GM23338 (cell line): ENCODE measurements at regions not wholly inside any gene's neighbourhood (a gene's known extent, or its start where the extent isn't known, plus 50 kb on each side); places are given as distances from the start of the nearest gene placed in this dataset.

Source experiments
- ATAC-seq: fragments of 200-7000 bp; cut with Tn5 transposase; 3 replicates; pipeline ENCODE4 v1.9.1; 2020
- DNase-seq: peaks from one replicate; pipeline ENCODE4 v3.0.0-alpha.2; 2015; ENCODE audit warnings: low spot score
- H2AFZ ChIP-seq: fragments of 200-600 bp; sonication (generic); 2 replicates; pipeline ENCODE4 v1.8.0; 2016; ENCODE audit warnings: antibody characterized with exemption, mild to moderate bottlenecking, moderate library complexity
- H3F3A ChIP-seq: fragments of 200-600 bp; sonication (generic); replicated peaks from 2 replicates; pipeline ENCODE4 v1.8.0; 2017; ENCODE audit warnings: antibody characterized with exemption, mixed run types, low read depth
- H3K27ac ChIP-seq: fragments of 200-600 bp; sonication (generic); 2 replicates; pipeline ENCODE4 v1.6.1; 2016; ENCODE audit warnings: low read depth
- H3K27me3 ChIP-seq: fragments of 200-600 bp; sonication (generic); 2 replicates; pipeline ENCODE4 v1.8.0; 2016; ENCODE audit warnings: mild to moderate bottlenecking, mixed run types, moderate library complexity; ENCODE audit not compliant: insufficient read depth
- H3K36me3 ChIP-seq: fragments of 200-600 bp; sonication (generic); 2 replicates; pipeline ENCODE4 v1.8.0; 2016; ENCODE audit warnings: mild to moderate bottlenecking; ENCODE audit not compliant: insufficient read depth
- H3K4me1 ChIP-seq: fragments of 200-600 bp; sonication (generic); 2 replicates; pipeline ENCODE4 v1.8.0; 2016; ENCODE audit warnings: mild to moderate bottlenecking, moderate library complexity; ENCODE audit not compliant: insufficient read depth
- H3K4me2 ChIP-seq: fragments of 200-600 bp; sonication (generic); 2 replicates; pipeline ENCODE4 v1.7.1; 2017; ENCODE audit warnings: mixed run types
- H3K4me3 ChIP-seq: fragments of 200-600 bp; sonication (generic); 2 replicates; pipeline ENCODE4 v1.6.1; 2016; ENCODE audit warnings: mixed run types
- H3K79me2 ChIP-seq: fragments of 200-600 bp; sonication (generic); replicated peaks from 2 replicates; pipeline ENCODE4 v1.8.0; 2017; ENCODE audit warnings: mild to moderate bottlenecking; ENCODE audit not compliant: insufficient read depth
- H3K9me2 ChIP-seq: fragments of 200-600 bp; sonication (generic); 2 replicates; pipeline ENCODE4 v1.8.0; 2017; ENCODE audit not compliant: insufficient read depth
- H4K20me1 ChIP-seq: fragments of 200-600 bp; sonication (generic); replicated peaks from 2 replicates; pipeline ENCODE4 v1.8.0; 2017; ENCODE audit warnings: mild to moderate bottlenecking; ENCODE audit not compliant: insufficient read depth
- H3K27ac Mint-ChIP-seq: 2 replicates; pipeline ENCODE4 v1.8.0; 2020; ENCODE audit warnings: inconsistent platforms, mild to moderate bottlenecking, moderate library complexity, mixed read lengths
- H3K27me3 Mint-ChIP-seq: 3 replicates; pipeline ENCODE4 v1.8.0; 2022; ENCODE audit warnings: low read depth, mild to moderate bottlenecking, moderate library complexity, mixed read lengths, inconsistent platforms; ENCODE audit not compliant: insufficient read depth, poor library complexity
- H3K36me3 Mint-ChIP-seq: 3 replicates; pipeline ENCODE4 v1.8.0; 2021; ENCODE audit warnings: low read depth, mild to moderate bottlenecking, inconsistent platforms, moderate library complexity, mixed read lengths
- H3K4me1 Mint-ChIP-seq: 3 replicates; pipeline ENCODE4 v1.8.0; 2020; ENCODE audit warnings: mild to moderate bottlenecking, inconsistent platforms, mixed read lengths
- H3K4me3 Mint-ChIP-seq: 3 replicates; pipeline ENCODE4 v1.8.0; 2021; ENCODE audit warnings: moderate library complexity, mild to moderate bottlenecking, inconsistent platforms, mixed read lengths
- H3K9me3 Mint-ChIP-seq: 3 replicates; pipeline ENCODE4 v1.8.0; 2020; ENCODE audit warnings: moderate library complexity, mild to moderate bottlenecking, inconsistent platforms, mixed read lengths
- CREB1 ChIP-seq: fragments of 250-450 bp; sonication (Bioruptor Pico); IDR thresholded peaks from 2 replicates; pipeline ENCODE4 v1.5.0; 2020; ENCODE audit warnings: low read depth, mild to moderate bottlenecking, moderate library complexity
- EZH2 ChIP-seq: fragments of 200-600 bp; sonication (generic); IDR thresholded peaks from one replicate; pipeline ENCODE4 v1.8.0; 2017; ENCODE audit warnings: antibody characterized with exemption, mild to moderate bottlenecking, low read depth; ENCODE audit not compliant: unreplicated experiment
- JUNB ChIP-seq: IDR thresholded peaks from one replicate; pipeline ENCODE4 v1.6.1; 2016; ENCODE audit warnings: antibody characterized with exemption; ENCODE audit not compliant: unreplicated experiment
- POLR2AphosphoS5 ChIP-seq: IDR thresholded peaks from 2 replicates; pipeline ENCODE4 v1.6.1; 2016; ENCODE audit warnings: antibody characterized with exemption, low read depth
- REST ChIP-seq: IDR thresholded peaks from one replicate; pipeline ENCODE4 v1.6.1; 2018; ENCODE audit warnings: antibody characterized with exemption; ENCODE audit not compliant: unreplicated experiment
- STAT1 ChIP-seq: IDR thresholded peaks from one replicate; pipeline ENCODE4 v1.6.1; 2016; ENCODE audit warnings: antibody characterized with exemption; ENCODE audit not compliant: unreplicated experiment
- ZNF114 ChIP-seq: fragments of 250-450 bp; sonication (Bioruptor Pico); IDR thresholded peaks from 2 replicates; pipeline ENCODE4 v1.5.0; 2020; ENCODE audit warnings: mild to moderate bottlenecking, moderate library complexity
- ZNF331 ChIP-seq: fragments of 250-450 bp; sonication (Bioruptor Pico); IDR thresholded peaks from 2 replicates; pipeline ENCODE4 v1.5.0; 2020; ENCODE audit warnings: low read depth, mild to moderate bottlenecking, moderate library complexity
- TF ChIP-seq, protein P1 (sequence below): IDR thresholded peaks from 2 replicates; pipeline ENCODE4 v1.6.1; 2016; ENCODE audit warnings: antibody characterized with exemption
- TF ChIP-seq, protein P2 (sequence below): fragments of 250-450 bp; sonication (Bioruptor Pico); IDR thresholded peaks from 2 replicates; pipeline ENCODE4 v1.5.0; 2020; ENCODE audit warnings: mild to moderate bottlenecking, moderate library complexity

DNA sequence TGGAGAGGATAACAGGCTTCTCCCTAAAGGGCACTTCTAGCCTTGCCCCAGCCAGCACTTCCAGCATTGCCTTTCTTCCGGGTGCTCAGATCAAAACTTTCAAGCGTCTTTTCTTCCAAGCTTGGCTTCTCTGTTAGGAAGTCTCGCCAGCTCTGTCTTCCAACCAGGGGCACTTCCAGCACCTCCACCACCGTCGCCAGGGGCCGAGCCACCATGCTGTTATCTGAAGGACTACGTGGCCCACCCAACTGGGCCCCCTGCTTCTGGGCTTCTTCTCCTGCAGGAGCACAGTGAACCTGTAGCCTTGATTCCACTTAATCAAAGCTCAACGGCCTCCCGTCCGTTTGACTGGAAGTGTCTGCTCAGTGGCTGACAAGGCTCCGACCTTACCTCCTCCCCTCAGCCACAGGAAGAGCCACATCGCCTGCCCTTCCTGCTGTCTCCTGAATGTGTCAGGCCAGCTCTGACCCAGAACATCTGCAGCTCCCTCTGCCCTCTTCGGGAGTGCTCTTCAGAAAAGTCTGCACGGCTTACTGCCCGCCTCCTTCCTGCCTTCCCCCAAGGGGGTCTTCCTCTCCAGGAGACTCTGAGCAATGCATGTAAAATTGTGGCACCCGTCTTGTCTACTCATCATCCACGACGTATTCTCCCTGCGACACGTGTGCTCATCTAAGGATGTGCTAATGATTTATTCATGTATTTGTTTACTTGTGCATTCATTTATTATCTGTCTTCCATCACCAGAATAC is 527.0 kb downstream of the CDH26 start:
- Histone ChIP-seq H4K20me1 (no peaks in the 10 kb centered on the region), H3K27ac (no peak overlapping the region), H3F3A (no peaks in the 10 kb centered on the region), H3K4me3 (no peak overlapping the region), H2AFZ (no peak overlapping the region), H3K4me2 (no peak overlapping the region), H3K27me3 (no peaks in the 10 kb centered on the region), H3K4me1 (no peaks in the 10 kb centered on the region), H3K36me3 (no peaks in the 10 kb centered on the region; the same call in 1 of the 2 replicates), H3K79me2 (no peaks in the 10 kb centered on the region), H3K9me2 (no peaks in the 10 kb centered on the region)
- no peak for DNase-seq
- H3K27ac Mint-ChIP-seq, result no peak overlapping the region
- peaks cover 20% of the 10 kb centered on the region for H3K27me3 Mint-ChIP-seq
- TF ChIP-seq ZNF331 (CRISPR knock-in tag), result no peak
- TF ChIP-seq POLR2AphosphoS5, result no peak
- TF ChIP-seq STAT1, result no peak
- no peak for TF ChIP-seq ZNF114 (CRISPR knock-in tag)
- TF ChIP-seq, protein P1, sequence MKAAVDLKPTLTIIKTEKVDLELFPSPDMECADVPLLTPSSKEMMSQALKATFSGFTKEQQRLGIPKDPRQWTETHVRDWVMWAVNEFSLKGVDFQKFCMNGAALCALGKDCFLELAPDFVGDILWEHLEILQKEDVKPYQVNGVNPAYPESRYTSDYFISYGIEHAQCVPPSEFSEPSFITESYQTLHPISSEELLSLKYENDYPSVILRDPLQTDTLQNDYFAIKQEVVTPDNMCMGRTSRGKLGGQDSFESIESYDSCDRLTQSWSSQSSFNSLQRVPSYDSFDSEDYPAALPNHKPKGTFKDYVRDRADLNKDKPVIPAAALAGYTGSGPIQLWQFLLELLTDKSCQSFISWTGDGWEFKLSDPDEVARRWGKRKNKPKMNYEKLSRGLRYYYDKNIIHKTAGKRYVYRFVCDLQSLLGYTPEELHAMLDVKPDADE, result no peak
- no peak for TF ChIP-seq CREB1 (CRISPR knock-in tag)
- TF ChIP-seq, protein P2, sequence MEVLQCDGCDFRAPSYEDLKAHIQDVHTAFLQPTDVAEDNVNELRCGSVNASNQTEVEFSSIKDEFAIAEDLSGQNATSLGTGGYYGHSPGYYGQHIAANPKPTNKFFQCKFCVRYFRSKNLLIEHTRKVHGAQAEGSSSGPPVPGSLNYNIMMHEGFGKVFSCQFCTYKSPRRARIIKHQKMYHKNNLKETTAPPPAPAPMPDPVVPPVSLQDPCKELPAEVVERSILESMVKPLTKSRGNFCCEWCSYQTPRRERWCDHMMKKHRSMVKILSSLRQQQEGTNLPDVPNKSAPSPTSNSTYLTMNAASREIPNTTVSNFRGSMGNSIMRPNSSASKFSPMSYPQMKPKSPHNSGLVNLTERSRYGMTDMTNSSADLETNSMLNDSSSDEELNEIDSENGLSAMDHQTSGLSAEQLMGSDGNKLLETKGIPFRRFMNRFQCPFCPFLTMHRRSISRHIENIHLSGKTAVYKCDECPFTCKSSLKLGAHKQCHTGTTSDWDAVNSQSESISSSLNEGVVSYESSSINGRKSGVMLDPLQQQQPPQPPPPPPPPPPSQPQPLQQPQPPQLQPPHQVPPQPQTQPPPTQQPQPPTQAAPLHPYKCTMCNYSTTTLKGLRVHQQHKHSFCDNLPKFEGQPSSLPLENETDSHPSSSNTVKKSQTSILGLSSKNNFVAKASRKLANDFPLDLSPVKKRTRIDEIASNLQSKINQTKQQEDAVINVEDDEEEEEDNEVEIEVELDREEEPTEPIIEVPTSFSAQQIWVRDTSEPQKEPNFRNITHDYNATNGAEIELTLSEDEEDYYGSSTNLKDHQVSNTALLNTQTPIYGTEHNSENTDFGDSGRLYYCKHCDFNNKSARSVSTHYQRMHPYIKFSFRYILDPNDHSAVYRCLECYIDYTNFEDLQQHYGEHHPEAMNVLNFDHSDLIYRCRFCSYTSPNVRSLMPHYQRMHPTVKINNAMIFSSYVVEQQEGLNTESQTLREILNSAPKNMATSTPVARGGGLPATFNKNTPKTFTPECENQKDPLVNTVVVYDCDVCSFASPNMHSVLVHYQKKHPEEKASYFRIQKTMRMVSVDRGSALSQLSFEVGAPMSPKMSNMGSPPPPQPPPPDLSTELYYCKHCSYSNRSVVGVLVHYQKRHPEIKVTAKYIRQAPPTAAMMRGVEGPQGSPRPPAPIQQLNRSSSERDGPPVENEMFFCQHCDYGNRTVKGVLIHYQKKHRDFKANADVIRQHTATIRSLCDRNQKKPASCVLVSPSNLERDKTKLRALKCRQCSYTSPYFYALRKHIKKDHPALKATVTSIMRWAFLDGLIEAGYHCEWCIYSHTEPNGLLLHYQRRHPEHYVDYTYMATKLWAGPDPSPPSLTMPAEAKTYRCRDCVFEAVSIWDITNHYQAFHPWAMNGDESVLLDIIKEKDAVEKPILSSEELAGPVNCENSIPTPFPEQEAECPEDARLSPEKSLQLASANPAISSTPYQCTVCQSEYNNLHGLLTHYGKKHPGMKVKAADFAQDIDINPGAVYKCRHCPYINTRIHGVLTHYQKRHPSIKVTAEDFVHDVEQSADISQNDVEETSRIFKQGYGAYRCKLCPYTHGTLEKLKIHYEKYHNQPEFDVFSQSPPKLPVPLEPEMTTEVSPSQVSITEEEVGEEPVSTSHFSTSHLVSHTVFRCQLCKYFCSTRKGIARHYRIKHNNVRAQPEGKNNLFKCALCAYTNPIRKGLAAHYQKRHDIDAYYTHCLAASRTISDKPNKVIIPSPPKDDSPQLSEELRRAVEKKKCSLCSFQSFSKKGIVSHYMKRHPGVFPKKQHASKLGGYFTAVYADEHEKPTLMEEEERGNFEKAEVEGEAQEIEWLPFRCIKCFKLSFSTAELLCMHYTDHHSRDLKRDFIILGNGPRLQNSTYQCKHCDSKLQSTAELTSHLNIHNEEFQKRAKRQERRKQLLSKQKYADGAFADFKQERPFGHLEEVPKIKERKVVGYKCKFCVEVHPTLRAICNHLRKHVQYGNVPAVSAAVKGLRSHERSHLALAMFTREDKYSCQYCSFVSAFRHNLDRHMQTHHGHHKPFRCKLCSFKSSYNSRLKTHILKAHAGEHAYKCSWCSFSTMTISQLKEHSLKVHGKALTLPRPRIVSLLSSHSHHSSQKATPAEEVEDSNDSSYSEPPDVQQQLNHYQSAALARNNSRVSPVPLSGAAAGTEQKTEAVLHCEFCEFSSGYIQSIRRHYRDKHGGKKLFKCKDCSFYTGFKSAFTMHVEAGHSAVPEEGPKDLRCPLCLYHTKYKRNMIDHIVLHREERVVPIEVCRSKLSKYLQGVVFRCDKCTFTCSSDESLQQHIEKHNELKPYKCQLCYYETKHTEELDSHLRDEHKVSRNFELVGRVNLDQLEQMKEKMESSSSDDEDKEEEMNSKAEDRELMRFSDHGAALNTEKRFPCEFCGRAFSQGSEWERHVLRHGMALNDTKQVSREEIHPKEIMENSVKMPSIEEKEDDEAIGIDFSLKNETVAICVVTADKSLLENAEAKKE (CRISPR knock-in tag), result no peak
- TF ChIP-seq REST, result no peak
- TF ChIP-seq EZH2, result no peak
- no peak for TF ChIP-seq JUNB
- peaks cover 22% of the 10 kb centered on the region for H3K4me1 Mint-ChIP-seq
- no peaks in the 10 kb centered on the region; the same call in 2 of the 3 replicates for H3K9me3 Mint-ChIP-seq
- H3K36me3 Mint-ChIP-seq, result no peaks in the 10 kb centered on the region
- no peak for ATAC-seq
- H3K4me3 Mint-ChIP-seq, result no peak overlapping the region
